SU-DHL-6 (cell line): ENCODE measurements at regions not wholly inside any gene's neighbourhood (a gene's known extent, or its start where the extent isn't known, plus 50 kb on each side); places are given as distances from the start of the nearest gene placed in this dataset.

Experiments used
- CTCF ChIP-seq: fragments of 200-600 bp; sonication (generic); IDR thresholded peaks from one replicate; pipeline ENCODE4 v1.5.1; 2017; ENCODE audit warnings: antibody characterized with exemption, mild to moderate bottlenecking, low read length, moderate library complexity; ENCODE audit not compliant: insufficient read depth, poor library complexity, severe bottlenecking
- EZH2phosphoT487 ChIP-seq: fragments of 200-600 bp; sonication (generic), shearing (Covaris generic); conservative IDR thresholded peaks from 2 replicates; pipeline ENCODE4 v1.6.1; 2018; ENCODE audit warnings: mild to moderate bottlenecking, antibody characterized with exemption, low read length, moderate library complexity, mixed read lengths

GRCh38 chr2:235162082-235162836 is 210.4 kb downstream of the SH3BP4 start:
- TF ChIP-seq CTCF (no peak), EZH2phosphoT487 (no peak)
